ENCODE measurements at regions not wholly inside any gene's neighbourhood (a gene's known extent, or its start where the extent isn't known, plus 50 kb on each side); places are given as distances from the start of the nearest gene placed in this dataset.

DNA sequence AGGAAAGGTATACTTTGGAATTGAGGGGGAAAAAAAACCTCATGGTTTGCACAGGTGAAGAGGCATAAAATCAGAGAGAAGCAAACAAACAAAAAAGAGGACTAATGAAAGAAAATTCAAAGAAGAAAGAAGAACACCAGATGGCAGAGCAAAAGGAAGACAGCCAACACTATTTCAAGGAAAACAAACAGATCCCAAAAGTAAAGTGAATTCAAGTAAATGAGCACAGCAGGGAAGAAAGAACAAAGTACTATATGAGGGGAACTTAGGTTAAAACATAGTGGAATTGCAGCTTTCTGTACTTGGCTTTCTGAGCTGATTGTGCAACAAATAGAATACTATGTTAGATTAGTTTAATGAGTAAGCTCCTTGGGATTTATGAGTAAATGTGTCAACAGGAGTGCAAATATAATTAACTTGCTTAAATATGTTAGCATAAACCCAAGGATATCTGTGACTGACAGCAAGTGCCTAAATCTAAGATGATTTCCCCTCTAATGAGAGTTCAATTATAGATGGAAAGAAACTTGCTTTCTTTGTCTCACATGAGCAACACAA lies 404.6 kb upstream of the CNTN5 start:
- TF ChIP-seq, protein P1, sequence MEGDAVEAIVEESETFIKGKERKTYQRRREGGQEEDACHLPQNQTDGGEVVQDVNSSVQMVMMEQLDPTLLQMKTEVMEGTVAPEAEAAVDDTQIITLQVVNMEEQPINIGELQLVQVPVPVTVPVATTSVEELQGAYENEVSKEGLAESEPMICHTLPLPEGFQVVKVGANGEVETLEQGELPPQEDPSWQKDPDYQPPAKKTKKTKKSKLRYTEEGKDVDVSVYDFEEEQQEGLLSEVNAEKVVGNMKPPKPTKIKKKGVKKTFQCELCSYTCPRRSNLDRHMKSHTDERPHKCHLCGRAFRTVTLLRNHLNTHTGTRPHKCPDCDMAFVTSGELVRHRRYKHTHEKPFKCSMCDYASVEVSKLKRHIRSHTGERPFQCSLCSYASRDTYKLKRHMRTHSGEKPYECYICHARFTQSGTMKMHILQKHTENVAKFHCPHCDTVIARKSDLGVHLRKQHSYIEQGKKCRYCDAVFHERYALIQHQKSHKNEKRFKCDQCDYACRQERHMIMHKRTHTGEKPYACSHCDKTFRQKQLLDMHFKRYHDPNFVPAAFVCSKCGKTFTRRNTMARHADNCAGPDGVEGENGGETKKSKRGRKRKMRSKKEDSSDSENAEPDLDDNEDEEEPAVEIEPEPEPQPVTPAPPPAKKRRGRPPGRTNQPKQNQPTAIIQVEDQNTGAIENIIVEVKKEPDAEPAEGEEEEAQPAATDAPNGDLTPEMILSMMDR (IDR thresholded peaks at IDR 0.05; ENCODE audit: low read depth, low read length): no peak
- no peak for DNase-seq (ENCODE audit: extremely low read depth, low read depth)

DNA sequence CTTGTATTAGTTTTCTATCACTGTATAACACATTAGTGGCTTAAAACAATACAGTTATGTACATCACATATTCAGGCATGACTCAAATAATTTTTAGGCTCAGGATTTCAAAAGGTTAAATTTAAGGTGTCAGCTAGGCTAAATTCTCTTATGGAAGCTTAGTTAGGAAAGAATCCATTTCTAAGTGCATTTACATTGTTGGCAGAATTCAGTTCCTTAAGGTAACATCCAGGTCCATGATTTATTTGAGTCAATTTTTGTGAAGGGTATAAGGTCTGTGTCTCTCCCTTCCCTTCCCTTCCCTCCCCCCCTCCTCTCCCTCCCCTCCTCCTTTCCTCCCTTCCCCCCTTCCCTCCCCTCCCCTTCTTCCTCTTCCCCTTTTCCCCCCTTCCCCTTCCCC lies 399.0 kb upstream of the CNTN5 start:
- DNase-seq (ENCODE audit: extremely low read depth, low read depth): no peak
- TF ChIP-seq, protein P1 (IDR thresholded peaks at IDR 0.05; ENCODE audit: low read depth, low read length): no peak

DNA sequence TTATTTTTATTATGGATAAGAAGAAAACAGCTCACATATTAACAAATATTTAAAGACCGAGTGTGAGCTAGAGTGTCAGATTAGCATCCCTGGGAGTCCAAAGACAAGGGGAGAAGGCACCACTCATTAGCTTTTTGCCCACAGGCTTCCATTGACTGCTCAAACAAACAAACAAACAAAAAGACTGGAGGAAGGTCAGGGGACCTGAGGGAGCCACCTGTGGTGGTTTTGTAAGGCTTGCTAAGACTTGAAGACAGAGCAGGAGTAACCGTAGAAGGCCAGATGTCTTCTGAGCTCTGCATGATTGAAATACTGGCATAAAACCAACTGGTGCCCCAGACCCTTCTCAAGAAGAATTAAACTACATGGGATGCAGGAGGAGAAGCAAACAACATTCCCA lies 395.2 kb upstream of the CNTN5 start:
- no peak for DNase-seq (ENCODE audit: extremely low read depth, low read depth)
- TF ChIP-seq, protein P1 (IDR thresholded peaks at IDR 0.05; ENCODE audit: low read depth, low read length): no peak

DNA sequence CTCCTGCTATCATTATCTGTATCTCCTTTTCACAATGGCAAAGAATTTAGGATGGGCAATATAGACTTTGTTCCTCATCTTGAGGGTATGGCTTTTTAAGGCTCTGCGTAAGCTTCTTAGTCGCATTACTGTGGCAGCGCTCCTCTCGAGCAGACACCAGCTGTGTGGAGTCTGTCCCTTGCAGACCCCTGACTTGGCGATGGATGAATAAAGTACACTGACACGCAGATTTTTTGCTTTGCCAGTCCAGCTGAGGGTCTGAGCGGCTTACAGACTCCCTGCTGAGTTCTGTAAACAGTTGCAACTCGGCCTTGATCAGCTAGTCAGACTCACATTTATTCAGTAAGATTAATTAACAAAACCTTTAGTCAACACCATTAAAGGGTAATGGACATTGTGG lies 390.0 kb upstream of the CNTN5 start:
- TF ChIP-seq, protein P1 (IDR thresholded peaks at IDR 0.05; ENCODE audit: low read depth, low read length): no peak
- no peak for DNase-seq (ENCODE audit: extremely low read depth, low read depth)

DNA sequence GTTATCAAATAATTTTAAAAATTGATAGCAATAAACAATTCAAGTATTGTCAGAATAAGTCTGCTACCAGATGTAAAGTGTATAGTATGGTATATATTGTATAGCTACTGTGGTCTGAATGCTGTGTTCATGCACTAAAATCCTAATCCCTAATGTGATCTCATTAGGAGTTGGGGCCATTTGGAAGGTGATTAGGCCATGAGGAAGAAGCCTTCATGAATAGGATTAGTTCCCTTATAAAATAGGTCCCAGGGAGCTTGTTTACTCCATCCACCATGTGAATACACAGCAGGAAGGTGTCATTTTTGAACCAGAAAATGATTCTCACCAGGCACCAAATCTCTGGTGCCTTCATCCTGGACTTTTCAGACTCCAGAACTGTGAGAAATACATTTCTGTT lies 363.0 kb upstream of the CNTN5 start:
- DNase-seq (ENCODE audit: extremely low read depth, low read depth): no peak
- TF ChIP-seq, protein P1 (IDR thresholded peaks at IDR 0.05; ENCODE audit: low read depth, low read length): no peak

DNA sequence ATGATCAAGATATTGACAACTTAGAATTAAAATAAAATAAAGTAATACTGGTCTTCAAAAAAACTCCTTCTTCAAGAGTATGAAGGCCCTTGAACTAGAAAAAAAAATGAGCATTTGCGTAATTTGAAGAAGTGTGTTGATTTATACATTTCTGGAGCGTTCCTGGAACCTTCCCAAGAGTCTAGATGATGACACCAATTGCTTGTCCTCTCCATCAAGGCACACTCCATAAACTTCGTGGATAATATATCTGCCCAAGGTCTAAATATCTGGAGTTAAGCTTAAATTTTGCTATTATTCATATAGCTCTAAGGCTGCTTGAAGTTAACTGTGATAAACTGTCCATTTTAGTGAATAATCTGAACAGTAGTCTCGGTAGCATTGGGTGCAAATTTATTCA lies 361.3 kb upstream of the CNTN5 start:
- TF ChIP-seq, protein P1 (IDR thresholded peaks at IDR 0.05; ENCODE audit: low read depth, low read length): no peak
- DNase-seq (ENCODE audit: extremely low read depth, low read depth): no peak

DNA sequence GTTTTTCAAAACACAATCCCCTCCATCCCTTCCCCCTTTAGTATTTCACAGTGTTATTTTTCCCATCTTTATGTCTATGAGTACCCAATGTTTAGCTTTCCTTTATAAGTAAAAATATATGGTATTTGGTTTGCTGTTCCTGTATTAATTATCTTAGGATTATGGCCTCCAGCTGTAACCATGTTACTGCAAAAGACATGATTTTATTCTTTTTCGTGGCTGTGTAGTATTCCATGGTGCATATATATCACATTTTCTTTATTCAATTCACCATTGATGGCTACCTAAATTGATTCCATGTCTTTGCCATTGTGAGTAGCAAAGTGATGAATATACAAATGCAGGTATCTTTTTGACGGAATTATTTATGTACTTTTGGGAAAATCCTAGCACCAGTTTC lies 346.4 kb upstream of the CNTN5 start:
- TF ChIP-seq, protein P1 (IDR thresholded peaks at IDR 0.05; ENCODE audit: low read depth, low read length): no peak
- DNase-seq (ENCODE audit: extremely low read depth, low read depth): no peak

All from AG09319 (cell line).